ENCODE measurements at regions not wholly inside any gene's neighbourhood (a gene's known extent, or its start where the extent isn't known, plus 50 kb on each side); places are given as distances from the start of the nearest gene placed in this dataset.

- TF ChIP-seq CTCF (conservative IDR thresholded peaks at IDR 0.05) (no peak), EZH2 (IDR thresholded peaks at IDR 0.05; ENCODE audit: low read depth) (no peak)
Observed at GRCh38 chr17:71850812-71851211, 270.0 kb upstream of the SOX9 start.

All from PC-9 (cell line).